ENCODE measurements at regions not wholly inside any gene's neighbourhood (a gene's known extent, or its start where the extent isn't known, plus 50 kb on each side); places are given as distances from the start of the nearest gene placed in this dataset.
A peak's percentile ranks its signal among the peaks of the same experiment; 100 is the strongest.

- no peak for TF ChIP-seq CTCF (IDR thresholded peaks at IDR 0.05; ENCODE audit: extremely low read depth, missing control alignments)
- no peak for DNase-seq (ENCODE audit: low spot score)
Measured at GRCh38 chr12:77163074-77164038, 98.0 kb upstream of the E2F7 start.

GRCh38 chr12:77161944-77162343 is 96.6 kb upstream of the E2F7 start:
- no peak for DNase-seq (ENCODE audit: low spot score)
- no peak for TF ChIP-seq CTCF (IDR thresholded peaks at IDR 0.05; ENCODE audit: extremely low read depth, missing control alignments)

DNA sequence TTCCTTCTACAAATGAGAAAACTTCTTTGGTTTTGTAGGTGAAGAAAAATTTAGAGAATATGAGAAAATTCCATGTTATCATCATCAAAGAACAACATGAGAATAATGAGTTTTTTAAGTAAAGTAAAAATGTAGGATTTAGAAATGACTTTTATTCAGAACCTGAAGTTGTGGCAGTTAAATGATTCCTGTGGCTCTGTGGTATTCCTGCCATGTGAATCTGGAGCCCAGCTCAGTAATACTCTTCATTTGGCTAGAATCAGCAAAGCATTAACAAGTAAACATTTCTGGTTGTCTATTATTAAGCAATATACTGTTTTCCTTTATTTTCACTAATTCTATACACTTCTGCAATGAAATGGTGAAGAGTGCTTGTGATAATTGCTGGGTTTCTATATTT is 95.6 kb upstream of the E2F7 start:
- TF ChIP-seq CTCF (IDR thresholded peaks at IDR 0.05; ENCODE audit: extremely low read depth, missing control alignments), result no peak
- DNase-seq (ENCODE audit: low spot score), result no peak

GRCh38 chr12:77153706-77154105 is 88.3 kb upstream of the E2F7 start:
- DNase-seq (ENCODE audit: low spot score), result no peak
- TF ChIP-seq CTCF (IDR thresholded peaks at IDR 0.05; ENCODE audit: extremely low read depth, missing control alignments), result no peak

- no peak for TF ChIP-seq CTCF (IDR thresholded peaks at IDR 0.05; ENCODE audit: extremely low read depth, missing control alignments)
- no peak for DNase-seq (ENCODE audit: low spot score)
Measured at GRCh38 chr12:77152623-77153193, 87.3 kb upstream of the E2F7 start.

DNA sequence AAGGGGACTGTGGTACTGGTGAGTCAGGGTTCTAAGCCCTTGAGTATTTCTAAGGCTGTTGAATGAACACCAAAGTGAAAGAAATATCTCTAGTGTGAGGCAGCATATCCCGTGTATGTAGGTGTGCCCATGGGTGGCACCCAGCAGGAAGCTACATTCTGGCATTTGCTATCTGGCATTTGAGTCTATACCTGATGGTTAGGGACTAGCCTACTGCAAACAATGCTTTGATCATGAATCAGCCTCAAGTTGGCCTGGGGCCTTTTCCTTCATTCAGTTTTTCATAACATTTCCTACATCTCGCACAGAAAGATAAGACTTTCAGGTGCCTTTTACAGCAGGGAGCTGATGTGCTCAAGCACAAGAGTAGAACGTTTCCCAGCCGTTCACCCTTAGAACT is 85.7 kb upstream of the E2F7 start:
- DNase-seq (ENCODE audit: low spot score), result no peak
- no peak for TF ChIP-seq CTCF (IDR thresholded peaks at IDR 0.05; ENCODE audit: extremely low read depth, missing control alignments)

DNA sequence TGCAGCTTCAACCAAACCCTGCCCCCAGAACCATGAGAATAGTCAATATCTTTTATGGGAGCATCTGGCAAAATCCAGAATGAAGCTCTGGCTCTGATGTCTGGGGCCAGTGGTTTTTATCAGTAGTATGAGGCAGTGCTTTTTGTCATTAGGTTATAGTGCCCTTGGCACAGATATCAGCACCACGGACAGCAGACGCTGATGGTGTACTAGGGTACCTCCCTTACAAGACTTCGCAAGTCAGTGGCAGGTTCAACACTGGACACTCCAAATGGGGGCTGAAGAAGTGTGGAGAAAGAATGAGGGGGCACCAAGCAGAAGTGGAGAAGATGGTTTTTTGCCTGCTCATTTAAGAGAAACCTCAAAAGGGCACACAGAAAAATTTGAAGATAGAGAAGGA is 68.2 kb upstream of the E2F7 start:
- no peak for TF ChIP-seq CTCF (IDR thresholded peaks at IDR 0.05; ENCODE audit: extremely low read depth, missing control alignments)
- DNase-seq (ENCODE audit: low spot score), result peak; percentile 10
